ENCODE measurements at regions not wholly inside any gene's neighbourhood (a gene's known extent, or its start where the extent isn't known, plus 50 kb on each side); places are given as distances from the start of the nearest gene placed in this dataset.
"Not testable (repeated sequence)": the region's sequence is repeated elsewhere in the genome, so short reads cannot be mapped to it uniquely, and the experiment has no call there.

DNA sequence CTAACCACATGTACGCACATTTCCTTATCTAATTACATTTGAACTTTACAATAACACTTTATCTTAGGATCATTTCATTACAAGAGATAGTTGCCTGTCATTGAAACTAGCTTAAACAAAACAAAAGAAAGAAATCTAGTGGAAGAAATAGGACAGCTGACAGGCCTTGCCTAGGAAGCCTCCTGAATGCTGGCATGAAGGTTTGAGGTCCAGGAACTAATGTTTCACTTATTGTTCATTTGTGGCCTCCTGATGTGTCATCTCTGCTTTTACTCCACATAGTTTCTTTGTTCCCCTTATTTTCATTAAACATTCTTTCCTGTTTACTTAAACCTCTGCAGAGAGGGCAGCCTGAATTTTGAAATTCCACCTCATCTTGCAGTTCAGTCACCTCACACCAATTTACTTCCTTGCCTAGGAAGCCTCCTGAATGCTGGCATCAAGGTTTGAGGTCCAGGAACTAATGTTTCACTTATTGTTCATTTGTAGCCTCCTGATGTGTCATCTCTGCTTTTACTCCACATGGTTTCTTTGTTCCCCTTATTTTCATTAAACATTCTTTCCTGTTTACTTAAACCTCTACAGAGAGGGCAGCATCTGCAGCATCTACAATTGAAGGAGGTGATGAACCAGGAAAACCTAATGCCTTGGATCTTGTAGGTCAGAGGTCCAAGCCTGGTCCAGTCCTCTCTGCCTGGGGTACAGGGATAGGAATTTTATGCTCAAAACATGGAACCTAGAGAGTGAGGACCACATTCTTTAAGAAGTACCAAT, 319.2 kb downstream of the SPATA31A1 start:
- DNase-seq, result not testable (repeated sequence)

DNA sequence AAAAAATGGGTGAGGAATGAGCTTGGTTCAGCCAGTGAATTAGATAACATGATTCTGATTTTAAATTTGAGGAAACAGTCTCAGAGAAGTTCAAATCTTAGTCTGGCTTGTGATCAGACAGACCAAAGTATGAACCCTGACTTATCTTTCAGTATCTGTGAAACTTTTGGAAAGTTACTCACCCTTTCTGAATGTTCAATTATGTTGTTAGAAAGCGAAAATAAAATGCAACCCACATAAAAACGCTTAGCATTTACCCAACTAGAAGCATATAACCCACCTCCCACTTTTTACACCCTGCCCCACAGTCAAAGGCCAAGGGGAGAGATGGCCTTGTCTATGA, 319.7 kb downstream of the SPATA31A1 start:
- DNase-seq, result not testable (repeated sequence)

DNA sequence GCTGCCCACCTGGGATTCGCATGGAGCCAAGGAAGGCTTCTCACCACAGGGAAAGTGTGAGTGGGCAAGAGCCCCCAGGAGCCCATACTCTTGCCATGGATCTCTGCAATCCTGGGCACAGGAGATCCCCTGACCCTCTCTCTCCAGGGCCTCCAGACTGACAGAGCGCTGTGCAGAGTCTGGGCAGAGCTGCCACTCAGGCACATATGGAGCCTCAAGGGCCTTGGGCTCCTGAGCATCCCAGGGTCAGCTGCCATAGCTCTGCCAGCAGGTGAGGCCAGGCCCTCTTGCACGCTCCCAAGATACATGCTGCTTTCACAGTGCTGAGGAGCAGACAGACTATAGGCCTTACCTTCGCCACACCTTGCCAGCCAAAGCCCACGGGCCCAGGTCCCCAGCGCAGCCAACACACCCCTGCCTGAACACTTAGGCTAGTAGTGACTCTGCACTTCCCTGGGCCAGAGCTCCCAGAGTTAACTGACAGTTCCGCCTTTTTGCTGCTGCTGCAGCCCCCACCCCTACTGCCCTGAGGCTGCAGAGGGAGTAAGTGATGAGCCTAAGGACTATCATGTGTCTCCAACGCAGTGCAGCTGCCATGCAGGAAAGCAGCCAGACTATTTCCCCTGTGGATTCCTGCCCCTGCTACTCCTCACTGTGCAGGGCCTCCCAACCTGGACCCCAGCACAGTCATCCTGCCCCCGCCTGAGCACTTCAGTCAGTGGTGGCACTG, 323.2 kb downstream of the SPATA31A1 start:
- not testable (repeated sequence) for DNase-seq

DNA sequence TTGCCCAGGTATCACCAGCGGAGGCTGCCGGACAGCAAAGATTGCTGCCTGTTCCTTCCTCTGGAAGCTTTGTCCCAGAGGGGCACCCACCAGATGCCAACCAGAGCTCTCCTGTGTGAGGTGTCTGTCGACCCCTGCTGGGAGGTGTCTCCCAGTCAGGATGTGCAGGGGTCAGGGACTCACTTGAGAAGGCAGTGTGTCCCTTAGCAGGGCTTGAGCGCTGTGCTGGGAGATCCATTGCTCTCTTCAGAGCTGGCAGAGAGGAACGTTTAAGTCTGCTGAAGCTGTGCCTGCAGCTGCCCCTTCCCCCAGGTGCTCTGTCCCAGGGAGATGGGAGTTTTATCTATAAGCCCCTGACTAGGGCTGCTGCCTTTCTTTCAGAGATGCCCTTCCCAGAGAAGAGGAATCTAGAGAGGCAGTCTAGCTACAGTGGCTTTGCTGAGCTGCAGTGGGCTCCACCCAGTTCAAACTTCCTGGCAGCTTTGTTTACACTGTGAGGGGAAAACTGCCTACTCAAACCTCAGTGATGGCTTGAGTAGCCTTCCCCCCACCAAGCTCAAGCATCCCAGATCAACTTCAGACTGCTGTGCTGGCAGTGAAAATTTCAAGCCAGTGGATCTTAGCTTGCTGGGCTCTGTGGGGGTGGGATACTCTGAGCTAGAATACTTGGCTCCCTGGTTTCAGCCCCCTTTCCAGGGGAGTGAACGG, 325.4 kb downstream of the SPATA31A1 start:
- not testable (repeated sequence) for DNase-seq

DNA sequence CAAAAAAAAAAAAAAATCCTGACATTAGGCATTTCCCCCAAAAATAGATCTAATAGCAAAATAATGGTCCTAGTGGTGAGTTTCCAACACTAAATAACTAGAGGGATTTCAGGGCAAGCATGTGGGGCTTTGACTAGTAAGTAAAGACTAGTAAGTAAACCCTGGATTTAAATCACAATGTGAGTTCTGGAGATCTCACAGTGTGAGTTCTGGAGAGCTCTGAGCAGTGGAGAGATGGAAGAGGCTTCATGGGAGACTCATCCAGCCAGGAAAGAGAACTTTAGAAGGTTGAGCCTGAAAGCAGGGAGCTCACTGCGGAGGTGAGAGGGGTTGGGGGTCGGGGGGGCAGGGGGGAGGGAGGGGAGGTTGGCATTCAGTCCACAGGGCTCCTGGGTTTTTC, 373.4 kb downstream of the SPATA31A1 start:
- not testable (repeated sequence) for DNase-seq

DNA sequence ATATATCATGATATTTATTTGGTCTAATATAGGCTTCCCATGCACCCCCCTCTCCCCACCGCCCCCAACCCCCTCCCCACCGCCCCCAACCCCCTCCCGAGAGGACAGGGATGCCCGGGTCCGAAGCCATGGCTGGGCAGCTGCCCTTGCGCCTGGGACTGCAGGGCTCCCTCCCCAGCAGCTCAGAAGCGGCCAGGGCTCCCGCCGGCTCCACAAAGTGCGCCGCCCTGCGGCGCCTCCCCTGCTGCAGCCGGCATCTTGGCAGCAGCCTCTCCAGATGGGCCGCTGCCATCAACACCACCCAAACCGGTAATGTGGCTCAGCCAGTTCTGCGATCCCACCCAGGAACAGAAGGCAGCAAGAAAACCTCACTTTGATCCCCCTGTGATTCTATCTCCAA, 389.4 kb downstream of the SPATA31A1 start:
- not testable (repeated sequence) for DNase-seq

DNA sequence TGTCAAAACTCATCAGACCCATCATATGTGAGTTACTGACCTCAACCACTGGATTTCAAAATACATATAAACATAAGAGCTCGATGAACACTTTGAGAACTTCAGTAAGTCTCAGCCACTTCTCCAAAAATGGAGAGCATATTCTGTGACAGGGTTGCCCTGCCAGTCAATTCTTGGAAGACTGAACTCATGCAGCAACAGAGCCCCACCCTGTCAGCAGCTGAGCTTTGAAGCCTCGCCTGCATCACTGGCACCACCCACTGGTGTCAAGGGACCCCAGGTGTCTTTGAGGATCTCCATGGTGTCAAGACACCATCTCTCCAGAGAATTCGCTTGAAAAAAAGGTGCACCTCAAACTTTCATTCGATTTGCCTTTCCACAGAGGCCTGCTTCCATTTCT, 420.1 kb downstream of the SPATA31A1 start:
- DNase-seq, result not testable (repeated sequence)

DNA sequence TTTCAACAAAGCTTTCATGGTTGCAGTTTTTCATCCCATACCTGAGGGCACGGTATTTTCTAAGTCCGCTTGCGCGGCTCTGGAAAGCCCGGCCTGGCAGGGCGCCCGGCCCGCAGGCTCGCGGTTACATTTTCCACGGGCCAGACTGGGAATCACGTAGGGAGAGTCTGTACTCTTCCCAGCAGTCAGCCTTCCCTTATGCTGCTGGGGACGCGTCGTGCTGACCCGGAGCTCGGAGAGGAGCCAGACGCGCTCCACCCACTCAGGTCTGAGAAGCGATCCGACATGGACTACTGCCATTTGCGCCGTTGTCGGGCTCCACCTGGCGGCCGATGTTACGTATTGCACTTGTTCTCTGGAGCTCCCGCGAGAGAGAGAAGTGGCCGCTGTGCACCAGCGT, 435.9 kb downstream of the SPATA31A1 start:
- peak; percentile 46 for DNase-seq

DNA sequence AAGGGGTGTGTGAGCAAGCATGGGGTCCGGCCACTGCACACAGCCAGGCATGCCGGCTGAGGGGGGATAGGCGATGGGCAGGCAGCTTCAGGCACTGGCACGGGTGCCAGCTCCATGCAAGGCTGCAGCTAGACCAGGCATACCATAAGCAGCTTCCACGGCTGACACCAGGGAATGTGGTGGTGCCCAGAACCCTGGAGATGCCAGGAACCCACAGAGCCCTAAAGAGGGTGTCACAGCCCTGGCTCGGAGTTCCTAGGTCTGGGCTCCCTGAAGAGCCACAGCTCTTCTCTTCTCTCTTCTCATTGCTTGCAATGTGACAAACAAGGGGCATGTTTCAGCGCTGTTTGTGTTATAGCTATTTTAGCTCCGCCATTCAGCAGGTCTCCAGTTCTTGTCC, 442.5 kb downstream of the SPATA31A1 start:
- DNase-seq, result not testable (repeated sequence)

DNA sequence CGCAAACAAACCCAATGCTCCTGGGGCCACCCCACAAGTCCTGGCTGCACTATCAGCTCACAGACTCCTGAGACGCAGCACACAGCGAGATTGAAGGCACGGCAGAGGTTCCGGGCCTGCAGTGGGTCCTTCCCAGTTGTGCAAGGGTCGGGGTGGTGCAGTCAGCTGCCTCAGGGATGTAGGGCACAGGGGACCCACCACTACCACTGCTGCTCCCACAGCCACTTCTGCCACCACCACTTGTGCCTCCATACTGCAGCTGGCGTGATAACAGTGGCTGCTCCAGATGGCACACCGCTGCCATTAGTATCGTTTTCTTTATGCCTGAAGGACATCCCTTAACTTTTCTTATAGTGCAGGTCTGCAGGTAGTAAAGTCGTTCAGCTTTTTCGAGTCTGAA, 443.8 kb downstream of the SPATA31A1 start:
- not testable (repeated sequence) for DNase-seq

DNA sequence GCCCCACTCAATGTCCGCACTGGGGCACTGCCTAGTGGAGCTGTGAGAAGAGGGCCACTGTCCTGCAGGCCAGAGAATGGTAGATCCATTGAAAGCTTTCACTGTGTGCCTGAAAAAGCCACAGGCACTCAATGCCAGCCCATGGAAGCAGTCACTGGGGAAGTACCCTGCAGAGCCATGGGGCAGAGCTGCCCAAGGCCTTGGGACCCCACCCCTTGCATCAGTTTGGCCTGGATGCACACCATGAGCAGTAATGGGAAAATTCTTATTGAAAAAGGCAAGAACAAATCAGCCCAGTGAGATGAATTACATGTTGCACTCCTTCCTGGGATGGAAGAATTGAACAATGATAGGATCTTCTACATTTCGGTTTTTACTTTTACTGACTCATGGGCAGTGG, 447.1 kb downstream of the SPATA31A1 start:
- not testable (repeated sequence) for DNase-seq

DNA sequence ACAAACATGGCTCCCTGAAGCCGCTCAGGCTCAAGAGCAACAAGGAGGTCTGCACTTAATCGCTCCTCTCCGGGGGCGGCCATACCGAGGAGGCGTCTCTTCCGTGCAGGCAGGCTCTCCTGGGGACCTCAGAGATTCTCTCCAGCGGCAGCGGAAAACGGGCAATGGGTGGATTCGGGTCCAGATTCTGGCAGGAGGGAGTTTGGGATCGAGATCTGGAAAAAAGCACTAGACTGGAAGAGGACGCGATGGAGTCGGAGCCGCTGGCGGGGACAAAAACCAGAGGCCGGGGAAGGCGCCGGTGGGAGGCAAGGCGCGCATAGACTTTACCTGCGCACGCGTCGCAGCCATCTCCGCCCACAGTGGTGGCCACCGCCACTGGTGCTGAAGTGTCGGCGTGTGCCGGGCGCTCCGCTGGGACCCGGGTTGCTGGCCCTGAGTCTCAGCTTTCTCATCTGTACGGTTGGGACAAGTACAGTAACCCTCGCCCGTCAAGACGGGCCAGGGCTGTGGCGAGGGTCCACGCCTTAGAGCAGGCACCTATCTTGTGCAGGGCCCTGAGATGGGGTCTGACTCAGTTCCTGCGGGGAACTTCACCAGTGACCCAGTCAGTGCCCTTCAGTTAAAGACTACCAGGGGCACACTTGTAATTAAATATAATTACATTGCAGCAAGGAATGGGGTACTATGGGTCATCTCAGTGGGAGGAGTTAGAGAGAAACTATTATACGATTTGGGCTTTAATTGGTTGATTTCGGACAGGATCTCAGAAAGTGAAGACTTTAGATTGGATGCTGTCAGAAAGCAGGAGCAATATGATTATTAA, 454.1 kb downstream of the SPATA31A1 start:
- DNase-seq, result peak; percentile 71

DNA sequence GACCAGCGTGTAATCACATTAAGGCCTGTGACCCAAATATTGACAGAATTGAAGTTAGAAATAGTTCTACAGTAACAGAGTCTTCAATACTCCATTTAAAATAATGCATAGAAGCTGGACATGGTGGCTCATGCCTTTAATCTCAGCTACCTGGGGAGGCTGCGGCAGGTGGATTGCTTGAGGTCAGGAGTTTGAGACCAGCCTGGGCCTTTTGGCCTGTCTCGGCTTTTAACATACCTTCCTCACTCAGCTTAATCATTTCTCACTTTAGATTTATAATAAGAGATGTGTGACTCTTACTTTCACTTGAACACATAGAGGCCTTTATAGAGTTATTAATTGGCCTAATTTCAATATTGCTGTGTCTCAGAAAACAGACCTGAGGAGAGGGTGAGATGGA, 454.9 kb downstream of the SPATA31A1 start:
- DNase-seq, result not testable (repeated sequence)

DNA sequence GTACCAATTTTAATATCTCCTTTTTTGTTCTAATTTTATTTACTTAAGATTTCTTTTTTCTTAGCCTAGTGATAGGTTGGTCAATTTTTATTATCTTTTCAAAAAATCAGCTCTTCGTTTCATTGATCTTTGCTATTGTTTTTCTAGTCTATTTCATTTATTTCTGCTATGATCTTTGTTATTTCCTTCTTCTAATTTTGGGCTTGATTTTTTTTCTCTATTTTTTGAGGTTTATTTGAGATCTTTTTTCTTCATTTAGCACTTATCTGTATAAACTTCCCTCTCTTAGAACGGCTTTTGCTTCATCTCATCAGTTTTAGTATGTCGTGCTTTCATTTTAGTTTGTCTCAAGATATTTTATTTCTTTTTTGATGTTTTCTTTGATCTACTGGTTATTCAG, 456.1 kb downstream of the SPATA31A1 start:
- not testable (repeated sequence) for DNase-seq

DNA sequence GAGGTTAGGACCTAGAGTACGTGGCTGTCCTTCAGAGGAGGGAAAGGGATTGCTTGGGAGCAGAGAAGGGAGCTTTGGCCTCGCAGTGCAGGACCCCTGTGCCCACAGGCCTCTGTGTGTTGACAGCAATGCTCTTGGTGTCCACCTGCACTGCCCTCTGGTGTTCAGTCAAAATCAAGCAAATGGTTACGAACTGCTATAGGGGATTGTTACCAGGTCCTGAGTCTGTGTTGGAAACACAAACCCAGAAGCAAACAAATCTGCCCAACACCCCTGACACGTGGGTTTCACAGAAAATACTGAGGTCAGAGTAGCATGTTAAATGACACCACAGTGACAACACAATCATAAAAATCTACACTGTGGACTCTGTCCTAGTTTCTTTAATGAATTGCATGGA, 473.0 kb downstream of the SPATA31A1 start:
- DNase-seq, result not testable (repeated sequence)

All from activated CD4-positive, CD25-positive, alpha-beta regulatory T cell treated with anti-CD3 and anti-CD28 coated beads, Interleukin-2, amount 50 U/mL, for 72 hours (primary cell).